Mucosa of descending colon (tissue), 3 donors: ENCODE measurements at regions not wholly inside any gene's neighbourhood (a gene's known extent, or its start where the extent isn't known, plus 50 kb on each side); places are given as distances from the start of the nearest gene placed in this dataset.
A peak's percentile ranks its signal among the peaks of the same experiment; 100 is the strongest.

Source experiments
- ATAC-seq: fragments of 200-7000 bp; cut with Tn5 transposase; one replicate; pipeline ENCODE4 v1.9.1; 2020; ENCODE audit warnings: mild to moderate bottlenecking, moderate library complexity
- DNase-seq, 3 donors: peaks; one replicate each; pipeline ENCODE4 v3.0.0-alpha.2; 2020
- H3K36me3 ChIP-seq: fragments of 200-600 bp; one replicate; pipeline ENCODE4 v1.8.0; 2021; ENCODE audit warnings: low read depth, mild to moderate bottlenecking
- H3K4me1 ChIP-seq: fragments of 200-600 bp; one replicate; pipeline ENCODE4 v1.8.0; 2021; ENCODE audit warnings: low read depth, mild to moderate bottlenecking
- H3K4me3 ChIP-seq: fragments of 200-600 bp; one replicate; pipeline ENCODE4 v1.8.0; 2021; ENCODE audit warnings: mild to moderate bottlenecking
- H3K9me3 ChIP-seq: fragments of 200-600 bp; one replicate; pipeline ENCODE4 v1.8.0; 2021; ENCODE audit warnings: mild to moderate bottlenecking
- intact Hi-C, 2 donors: fragments of 100-400 bp; cut with DNase I in 1 of 2; cut with micrococcal nuclease in 1 of 2; formaldehyde crosslinking; loops; one replicate each; pipeline versions ENCODE4 v1.11.0 to v1.11.1; 2022; cut with DNase I, micrococcal nuclease
- TF ChIP-seq, protein P1 (sequence below): fragments of 200-600 bp; IDR thresholded peaks from one replicate; pipeline ENCODE4 v1.8.0; 2022; ENCODE audit warnings: antibody characterized with exemption, mild to moderate bottlenecking
- donor health status: DM: no; HTN: no; CAD: no; lungs with moderate emphysema.
- donor health status: DM: no; HTN: no; CAD: no.
- donor health status: DM: no; HTN: yes; CAD: no.

DNA sequence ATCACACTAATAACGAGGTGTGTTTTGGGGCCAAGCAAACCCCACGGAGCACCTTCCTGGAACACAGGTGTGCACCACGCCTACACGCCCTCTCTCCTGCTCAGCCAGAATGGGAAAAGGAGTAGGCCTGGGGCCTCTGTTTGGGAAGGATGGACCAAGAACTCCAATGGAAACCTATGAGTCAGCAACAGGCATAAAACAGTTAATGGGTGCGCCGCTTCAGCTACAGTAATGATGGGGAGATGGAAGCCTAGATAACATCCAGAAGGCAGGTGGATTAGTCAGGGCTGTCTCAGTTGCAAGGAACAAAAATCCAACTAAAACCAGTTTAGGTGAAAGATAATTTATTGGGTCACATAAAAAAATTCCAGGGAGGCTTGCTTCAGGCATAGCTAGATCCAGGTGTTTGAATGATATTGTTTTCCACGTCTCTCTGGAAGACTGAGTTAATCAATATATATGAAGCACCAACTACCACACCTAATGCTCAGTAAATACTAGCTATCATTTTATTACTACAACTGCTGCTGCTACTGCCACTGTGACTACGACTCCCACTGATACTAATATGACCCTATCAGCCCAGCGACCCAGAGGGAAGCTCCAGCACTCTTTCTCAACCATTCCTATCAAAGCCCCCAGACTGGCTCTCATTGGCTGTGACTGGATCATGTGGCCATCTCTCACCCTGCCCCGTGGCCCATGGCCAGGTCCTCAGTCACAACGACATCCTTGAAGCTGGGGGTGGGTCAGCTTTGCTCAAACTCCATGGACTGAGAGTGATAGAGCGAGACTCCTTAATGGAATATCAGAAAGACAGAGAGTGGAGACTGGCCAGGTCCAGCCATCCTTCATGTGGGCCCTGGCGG lies 155.2 kb upstream of the PTPN1 start:
- Histone ChIP-seq H3K36me3 (no peaks in the 10 kb centered on the region), H3K4me1 (peaks cover 9% of the 10 kb centered on the region), H3K4me3 (no peak overlapping the region), H3K9me3 (no peaks in the 10 kb centered on the region)
- ATAC-seq: peak; percentile 88
- intact Hi-C loops: no loop called here
- peak in 1 of 3 donors; percentile 61 for DNase-seq
- TF ChIP-seq, protein P1, sequence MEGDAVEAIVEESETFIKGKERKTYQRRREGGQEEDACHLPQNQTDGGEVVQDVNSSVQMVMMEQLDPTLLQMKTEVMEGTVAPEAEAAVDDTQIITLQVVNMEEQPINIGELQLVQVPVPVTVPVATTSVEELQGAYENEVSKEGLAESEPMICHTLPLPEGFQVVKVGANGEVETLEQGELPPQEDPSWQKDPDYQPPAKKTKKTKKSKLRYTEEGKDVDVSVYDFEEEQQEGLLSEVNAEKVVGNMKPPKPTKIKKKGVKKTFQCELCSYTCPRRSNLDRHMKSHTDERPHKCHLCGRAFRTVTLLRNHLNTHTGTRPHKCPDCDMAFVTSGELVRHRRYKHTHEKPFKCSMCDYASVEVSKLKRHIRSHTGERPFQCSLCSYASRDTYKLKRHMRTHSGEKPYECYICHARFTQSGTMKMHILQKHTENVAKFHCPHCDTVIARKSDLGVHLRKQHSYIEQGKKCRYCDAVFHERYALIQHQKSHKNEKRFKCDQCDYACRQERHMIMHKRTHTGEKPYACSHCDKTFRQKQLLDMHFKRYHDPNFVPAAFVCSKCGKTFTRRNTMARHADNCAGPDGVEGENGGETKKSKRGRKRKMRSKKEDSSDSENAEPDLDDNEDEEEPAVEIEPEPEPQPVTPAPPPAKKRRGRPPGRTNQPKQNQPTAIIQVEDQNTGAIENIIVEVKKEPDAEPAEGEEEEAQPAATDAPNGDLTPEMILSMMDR: no peak

DNA sequence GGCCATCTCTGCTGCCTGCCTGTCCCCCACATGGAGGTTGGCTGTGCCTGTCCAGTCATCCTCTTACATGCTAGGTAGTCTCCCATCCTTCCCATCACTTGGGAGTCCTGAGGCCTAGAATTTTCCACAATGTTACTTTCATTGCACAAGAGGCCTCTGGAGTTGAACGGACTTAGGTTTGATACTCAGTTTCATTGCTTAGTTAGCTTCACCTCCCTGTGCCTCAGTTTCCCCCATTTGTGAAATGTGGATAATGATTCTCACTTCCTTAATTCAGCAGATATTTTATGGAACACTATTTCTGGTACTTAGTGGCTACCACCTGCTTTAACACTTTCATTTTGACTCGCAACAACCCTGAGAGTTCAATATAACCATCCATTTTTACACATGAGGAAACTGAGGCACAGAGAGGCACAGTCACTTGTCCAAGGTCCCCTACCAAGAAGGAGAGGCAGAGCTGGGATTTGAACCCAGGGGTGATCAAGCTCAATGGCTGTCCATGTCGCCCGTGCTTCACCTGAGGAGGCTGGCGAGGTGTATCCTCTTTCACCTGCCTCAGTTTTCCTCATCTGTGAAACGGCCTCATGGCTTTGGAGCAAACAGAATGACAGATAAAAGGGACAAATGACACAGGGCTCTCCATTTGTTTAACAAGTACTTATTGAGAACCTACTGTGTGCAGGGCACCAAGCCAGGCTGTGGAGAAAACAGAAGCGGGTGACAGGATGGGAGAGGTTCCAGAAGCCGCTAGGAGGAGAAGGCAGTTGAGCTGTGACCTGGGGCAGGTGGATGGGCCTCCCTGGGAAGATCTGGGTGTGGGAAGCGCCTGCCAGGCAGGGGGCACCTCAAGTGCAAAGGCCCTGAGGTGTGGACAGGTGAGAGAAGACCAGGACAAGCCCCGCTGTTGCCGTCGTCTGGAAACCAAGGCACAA lies 154.3 kb upstream of the PTPN1 start:
- no peak overlapping the region for H3K4me3 ChIP-seq
- peaks cover 15% of the 10 kb centered on the region for H3K4me1 ChIP-seq
- DNase-seq (no peak), ATAC-seq (no peak)
- H3K36me3 ChIP-seq: no peaks in the 10 kb centered on the region
- TF ChIP-seq, protein P1: no peak
- H3K9me3 ChIP-seq: no peaks in the 10 kb centered on the region
- intact Hi-C loops: no loop called here

DNA sequence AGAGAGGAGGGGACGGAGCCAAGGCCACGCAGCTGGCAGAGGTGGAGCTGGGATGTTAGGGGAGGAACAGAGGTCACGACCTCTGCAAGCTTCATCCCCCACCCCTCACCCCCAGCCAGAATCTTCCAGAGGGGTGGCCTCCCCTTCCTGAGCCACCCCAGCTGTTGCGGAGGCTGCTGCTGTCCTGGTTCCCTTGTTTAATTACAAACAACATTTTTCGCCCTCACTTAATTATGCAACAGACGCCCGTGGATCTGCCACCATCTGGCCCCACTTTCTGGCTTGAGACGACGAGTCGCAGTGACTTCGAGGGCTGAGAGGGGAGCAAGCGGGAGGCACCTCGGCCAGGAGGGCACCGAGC lies 153.7 kb upstream of the PTPN1 start:
- TF ChIP-seq, protein P1: no peak
- no peaks in the 10 kb centered on the region for H3K9me3 ChIP-seq
- intact Hi-C loops: no loop called here
- ATAC-seq: no peak
- DNase-seq: no peak
- no peak overlapping the region for H3K4me3 ChIP-seq
- peaks cover 18% of the 10 kb centered on the region for H3K4me1 ChIP-seq
- H3K36me3 ChIP-seq: no peaks in the 10 kb centered on the region

DNA sequence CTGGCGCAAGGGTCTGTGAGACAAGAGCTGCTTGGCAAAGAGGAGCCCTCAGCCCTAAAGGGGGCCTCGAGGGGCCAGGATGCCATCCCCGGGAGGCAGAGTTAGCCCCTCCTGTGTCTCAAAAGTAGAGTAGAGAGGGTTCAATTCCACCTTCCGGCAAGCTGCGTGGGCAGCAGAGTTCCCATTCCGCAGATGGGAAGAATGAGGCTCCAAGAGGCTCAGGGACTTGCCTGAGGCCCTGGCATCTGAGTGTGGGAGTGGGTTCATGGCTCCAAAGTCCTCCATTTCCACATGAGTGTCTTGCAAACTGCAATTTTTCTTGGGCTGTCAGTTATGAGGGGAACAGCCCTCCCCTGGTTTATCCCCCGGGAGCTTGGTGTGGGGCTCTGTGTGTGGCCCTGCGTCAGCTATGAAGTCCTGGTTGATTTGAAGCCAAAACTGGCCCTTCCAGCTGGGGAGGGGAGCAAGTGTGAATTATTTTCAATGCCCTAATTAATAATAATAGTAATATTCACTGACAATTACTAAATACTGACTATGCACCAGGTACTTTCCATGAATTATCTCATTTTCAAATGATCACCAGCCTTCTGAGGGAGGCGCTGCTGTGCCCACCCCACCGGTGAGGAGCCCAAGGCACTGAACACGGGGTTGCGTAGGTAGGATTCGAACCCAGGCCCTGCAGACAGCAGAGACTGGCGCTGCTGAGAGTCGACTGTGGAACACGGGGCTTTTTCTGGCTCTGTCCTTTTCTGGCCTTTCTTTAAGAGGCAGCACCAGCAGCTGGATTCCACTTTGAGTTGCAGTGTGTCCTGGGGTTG lies 153.0 kb upstream of the PTPN1 start:
- DNase-seq: no peak
- intact Hi-C loops: no loop called here

DNA sequence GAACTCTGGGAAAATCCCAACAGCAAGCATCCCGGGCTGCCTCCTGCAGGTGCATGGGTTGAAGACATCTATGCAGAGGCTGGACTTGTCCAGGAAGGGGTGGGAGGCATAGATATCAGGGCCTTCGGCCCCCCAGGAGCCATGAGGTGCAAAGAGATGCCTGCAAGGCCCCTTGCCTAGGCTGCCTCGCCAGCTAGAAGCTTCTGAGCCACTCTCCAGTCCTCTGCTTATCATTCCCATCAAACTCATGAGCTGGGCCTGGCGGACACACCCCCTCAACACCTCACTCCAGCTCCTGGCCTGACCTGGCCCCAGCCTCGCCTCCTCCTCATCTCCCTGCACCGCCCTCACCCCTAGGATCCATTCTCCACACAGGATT lies 152.4 kb upstream of the PTPN1 start:
- TF ChIP-seq, protein P1: no peak
- intact Hi-C loops: no loop called here
- ATAC-seq: no peak
- Histone ChIP-seq H3K36me3 (no peaks in the 10 kb centered on the region), H3K4me3 (no peak overlapping the region), H3K9me3 (no peaks in the 10 kb centered on the region), H3K4me1 (peaks cover 18% of the 10 kb centered on the region)
- DNase-seq: no peak

More for the DNA sequence above, 153.0 kb upstream of the PTPN1 start:
- Histone ChIP-seq H3K4me3 (no peak overlapping the region), H3K36me3 (no peaks in the 10 kb centered on the region), H3K4me1 (peaks cover 18% of the 10 kb centered on the region), H3K9me3 (no peaks in the 10 kb centered on the region)
- no peak for ATAC-seq
- TF ChIP-seq, protein P1: no peak
